Panc1 (cell line): ENCODE measurements at regions not wholly inside any gene's neighbourhood (a gene's known extent, or its start where the extent isn't known, plus 50 kb on each side); places are given as distances from the start of the nearest gene placed in this dataset.

ENCODE experiments used
- ATAC-seq: fragments of 200-7000 bp; cut with Tn5 transposase; 2 replicates; pipeline ENCODE4 v1.9.1; 2020; ENCODE audit warnings: mild to moderate bottlenecking, moderate library complexity
- BruUV-seq: library from RNA; stranded (reverse); fragments of 400-500 nt; replicated peaks from 2 replicates; lab custom pipeline; 2021; lab: Mats Ljungman, UMichigan
- CTCF ChIA-PET: fragments of 300-600 bp; sonication (Branson Sonifier 250); formaldehyde crosslinking; loops from one replicate; lab custom pipeline; 2022; ENCODE audit warnings: antibody characterized with exemption; lab: Charles Lee
- POLR2A ChIA-PET: fragments of 300-600 bp; sonication (Branson Sonifier 250); formaldehyde crosslinking; loops from one replicate; lab custom pipeline; 2022; ENCODE audit warnings: antibody characterized with exemption; lab: Charles Lee
- DNase-seq: peaks from one replicate; pipeline ENCODE4 v3.0.0-alpha.2; 2010; ENCODE audit warnings: low read depth, low spot score
- H3K27ac ChIP-seq: 2 replicates; pipeline ENCODE4 v1.5.1; 2011; ENCODE audit warnings: mild to moderate bottlenecking, low read length, inconsistent platforms
- H3K27me3 ChIP-seq: fragments of 200-500 bp; sonication (Bioruptor generic); 2 replicates; pipeline ENCODE4 v1.6.0; 2014; ENCODE audit warnings: low read length, inconsistent platforms; ENCODE audit not compliant: control insufficient read depth, insufficient read depth
- H3K36me3 ChIP-seq: fragments of 200-500 bp; sonication (Bioruptor generic); 2 replicates; pipeline ENCODE4 v1.5.1; 2014; ENCODE audit warnings: inconsistent platforms, mild to moderate bottlenecking, low read length, moderate library complexity; ENCODE audit not compliant: control insufficient read depth, insufficient read depth
- H3K4me1 ChIP-seq: 2 replicates; pipeline ENCODE4 v1.5.1; 2011; ENCODE audit warnings: inconsistent platforms, mild to moderate bottlenecking, low read length, moderate library complexity; ENCODE audit not compliant: control insufficient read depth, insufficient read depth
- H3K4me3 ChIP-seq, 2 experiments: 2 replicates each; pipeline ENCODE4 v1.5.1; 2011 to 2012; ENCODE audit warnings: low read depth in 2 of 2, low read length in 2 of 2, mild to moderate bottlenecking in 2 of 2, inconsistent platforms in 1 of 2, moderate library complexity in 1 of 2
- H3K9me3 ChIP-seq: fragments of 200-500 bp; sonication (Bioruptor generic); 2 replicates; pipeline ENCODE4 v1.5.1; 2014; ENCODE audit warnings: low read depth, mild to moderate bottlenecking, inconsistent platforms, low read length, moderate library complexity; ENCODE audit not compliant: control insufficient read depth, insufficient read depth
- POLR2AphosphoS5 ChIP-seq: IDR thresholded peaks from 2 replicates; pipeline ENCODE4 v1.6.1; 2012; ENCODE audit warnings: mild to moderate bottlenecking, low read depth, low read length, moderate library complexity
- SIN3A ChIP-seq: IDR thresholded peaks from 2 replicates; pipeline ENCODE4 v1.6.1; 2012; ENCODE audit warnings: low read depth, mild to moderate bottlenecking, low read length, moderate library complexity, borderline replicate concordance; ENCODE audit not compliant: insufficient read depth
- TCF7L2 ChIP-seq: IDR thresholded peaks from 2 replicates; pipeline ENCODE4 v1.6.1; 2011; ENCODE audit warnings: mild to moderate bottlenecking, low read depth, low read length, inconsistent platforms
- in situ Hi-C: cut with HindIII; loops from 2 replicates; pipeline ENCODE4 v1.10.0; 2016; ENCODE audit warnings: low sequenced_read_pairs, low pct_unique_long_range_greater_than_20kb
- intact Hi-C: fragments of 100-400 bp; cut with micrococcal nuclease; formaldehyde crosslinking; loops from one replicate; pipeline ENCODE4 v1.10.0; 2022; ENCODE audit not compliant: unreplicated experiment
- TF ChIP-seq, protein P1 (sequence below): fragments of 450-650 bp; IDR thresholded peaks from 2 replicates; pipeline ENCODE4 v1.5.1; 2017; ENCODE audit warnings: mild to moderate bottlenecking
- TF ChIP-seq, protein P2 (sequence below), 2 experiments: IDR thresholded peaks; 2 replicates each; pipeline ENCODE4 v1.6.1; 2011 to 2012; ENCODE audit warnings: low read depth in 2 of 2, control low read depth in 1 of 2, low read length in 1 of 2, mild to moderate bottlenecking in 1 of 2, moderate library complexity in 1 of 2; ENCODE audit not compliant: insufficient read depth in 1 of 2

DNA sequence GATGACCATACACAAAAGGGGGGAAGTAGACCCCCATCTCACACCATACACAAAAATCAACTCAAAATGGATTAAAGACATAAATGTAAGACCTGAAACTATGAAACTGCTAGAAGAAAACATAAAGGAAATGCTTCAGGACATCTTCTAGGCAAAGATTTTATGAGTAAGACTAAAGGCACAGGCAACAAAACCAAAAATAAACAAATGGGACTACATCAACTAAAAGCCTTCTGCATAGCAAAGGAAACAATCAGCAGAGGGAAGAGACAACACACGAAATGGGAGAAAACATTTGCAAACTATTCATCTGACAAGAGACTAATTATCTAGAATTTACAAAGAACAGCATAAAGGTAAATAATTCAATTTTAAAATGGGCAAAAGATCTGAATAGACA is 152.1 kb downstream of the AXIN2 start:
- no peak for DNase-seq
- Histone ChIP-seq H3K27ac (no peak overlapping the region), H3K9me3 (no peaks in the 10 kb centered on the region), H3K27me3 (no peaks in the 10 kb centered on the region), H3K36me3 (no peaks in the 10 kb centered on the region), H3K4me3 (no peak overlapping the region), H3K4me1 (no peaks in the 10 kb centered on the region)
- ATAC-seq = no peak
- POLR2A ChIA-PET = no interaction called here
- CTCF ChIA-PET = no interaction called here
- TF ChIP-seq, protein P1, sequence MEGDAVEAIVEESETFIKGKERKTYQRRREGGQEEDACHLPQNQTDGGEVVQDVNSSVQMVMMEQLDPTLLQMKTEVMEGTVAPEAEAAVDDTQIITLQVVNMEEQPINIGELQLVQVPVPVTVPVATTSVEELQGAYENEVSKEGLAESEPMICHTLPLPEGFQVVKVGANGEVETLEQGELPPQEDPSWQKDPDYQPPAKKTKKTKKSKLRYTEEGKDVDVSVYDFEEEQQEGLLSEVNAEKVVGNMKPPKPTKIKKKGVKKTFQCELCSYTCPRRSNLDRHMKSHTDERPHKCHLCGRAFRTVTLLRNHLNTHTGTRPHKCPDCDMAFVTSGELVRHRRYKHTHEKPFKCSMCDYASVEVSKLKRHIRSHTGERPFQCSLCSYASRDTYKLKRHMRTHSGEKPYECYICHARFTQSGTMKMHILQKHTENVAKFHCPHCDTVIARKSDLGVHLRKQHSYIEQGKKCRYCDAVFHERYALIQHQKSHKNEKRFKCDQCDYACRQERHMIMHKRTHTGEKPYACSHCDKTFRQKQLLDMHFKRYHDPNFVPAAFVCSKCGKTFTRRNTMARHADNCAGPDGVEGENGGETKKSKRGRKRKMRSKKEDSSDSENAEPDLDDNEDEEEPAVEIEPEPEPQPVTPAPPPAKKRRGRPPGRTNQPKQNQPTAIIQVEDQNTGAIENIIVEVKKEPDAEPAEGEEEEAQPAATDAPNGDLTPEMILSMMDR = no peak
- TF ChIP-seq TCF7L2 = no peak
- no peak for TF ChIP-seq POLR2AphosphoS5
- TF ChIP-seq SIN3A = no peak
- TF ChIP-seq, protein P2, sequence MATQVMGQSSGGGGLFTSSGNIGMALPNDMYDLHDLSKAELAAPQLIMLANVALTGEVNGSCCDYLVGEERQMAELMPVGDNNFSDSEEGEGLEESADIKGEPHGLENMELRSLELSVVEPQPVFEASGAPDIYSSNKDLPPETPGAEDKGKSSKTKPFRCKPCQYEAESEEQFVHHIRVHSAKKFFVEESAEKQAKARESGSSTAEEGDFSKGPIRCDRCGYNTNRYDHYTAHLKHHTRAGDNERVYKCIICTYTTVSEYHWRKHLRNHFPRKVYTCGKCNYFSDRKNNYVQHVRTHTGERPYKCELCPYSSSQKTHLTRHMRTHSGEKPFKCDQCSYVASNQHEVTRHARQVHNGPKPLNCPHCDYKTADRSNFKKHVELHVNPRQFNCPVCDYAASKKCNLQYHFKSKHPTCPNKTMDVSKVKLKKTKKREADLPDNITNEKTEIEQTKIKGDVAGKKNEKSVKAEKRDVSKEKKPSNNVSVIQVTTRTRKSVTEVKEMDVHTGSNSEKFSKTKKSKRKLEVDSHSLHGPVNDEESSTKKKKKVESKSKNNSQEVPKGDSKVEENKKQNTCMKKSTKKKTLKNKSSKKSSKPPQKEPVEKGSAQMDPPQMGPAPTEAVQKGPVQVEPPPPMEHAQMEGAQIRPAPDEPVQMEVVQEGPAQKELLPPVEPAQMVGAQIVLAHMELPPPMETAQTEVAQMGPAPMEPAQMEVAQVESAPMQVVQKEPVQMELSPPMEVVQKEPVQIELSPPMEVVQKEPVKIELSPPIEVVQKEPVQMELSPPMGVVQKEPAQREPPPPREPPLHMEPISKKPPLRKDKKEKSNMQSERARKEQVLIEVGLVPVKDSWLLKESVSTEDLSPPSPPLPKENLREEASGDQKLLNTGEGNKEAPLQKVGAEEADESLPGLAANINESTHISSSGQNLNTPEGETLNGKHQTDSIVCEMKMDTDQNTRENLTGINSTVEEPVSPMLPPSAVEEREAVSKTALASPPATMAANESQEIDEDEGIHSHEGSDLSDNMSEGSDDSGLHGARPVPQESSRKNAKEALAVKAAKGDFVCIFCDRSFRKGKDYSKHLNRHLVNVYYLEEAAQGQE (IDR thresholded peaks at IDR 0.05; ENCODE audit: insufficient read depth in 1 of 2, low read depth in 2 of 2, low read length in 1 of 2) = no peak
- in situ Hi-C loops (no loop called here), intact Hi-C loops (no loop called here)
- BruUV-seq = no TSS peak

DNA sequence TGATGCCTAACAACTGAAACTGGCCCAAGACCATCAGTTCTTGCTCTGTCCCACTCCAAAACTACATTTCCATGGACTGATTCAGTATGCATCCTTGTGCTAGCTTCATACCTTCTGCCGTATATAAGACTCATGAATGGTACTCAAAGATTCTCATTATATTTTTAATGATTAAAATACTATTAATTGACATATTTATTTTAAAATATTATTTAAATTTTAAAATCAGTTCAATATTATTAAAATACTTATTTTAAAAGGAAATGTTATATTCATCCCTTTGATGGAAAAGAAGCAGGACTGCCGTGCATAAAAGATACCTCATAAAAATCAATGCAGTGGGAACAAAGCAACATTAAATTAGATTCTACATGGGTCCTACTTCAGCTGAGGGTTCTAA is 153.4 kb downstream of the AXIN2 start:
- Histone ChIP-seq H3K27me3 (no peaks in the 10 kb centered on the region), H3K4me1 (no peaks in the 10 kb centered on the region), H3K36me3 (no peaks in the 10 kb centered on the region), H3K9me3 (no peaks in the 10 kb centered on the region), H3K4me3 (no peak overlapping the region), H3K27ac (no peak overlapping the region)
- TF ChIP-seq SIN3A = no peak
- TF ChIP-seq, protein P1 = no peak
- TF ChIP-seq, protein P2 (IDR thresholded peaks at IDR 0.05; ENCODE audit: insufficient read depth in 1 of 2, low read depth in 2 of 2, low read length in 1 of 2) = no peak
- TF ChIP-seq POLR2AphosphoS5 = no peak
- TF ChIP-seq TCF7L2 = no peak
- DNase-seq (no peak), ATAC-seq (no peak)
- in situ Hi-C loops (no loop called here), intact Hi-C loops (no loop called here)
- POLR2A ChIA-PET = interaction anchor here (0.5 kb wide), 1 partner anchor 768 kb away, joined by 3 read pairs; no protein-coding TSS in a partner anchor
- no TSS peak for BruUV-seq
- CTCF ChIA-PET = no interaction called here
